ENCODE measurements at regions not wholly inside any gene's neighbourhood (a gene's known extent, or its start where the extent isn't known, plus 50 kb on each side); places are given as distances from the start of the nearest gene placed in this dataset.

DNA sequence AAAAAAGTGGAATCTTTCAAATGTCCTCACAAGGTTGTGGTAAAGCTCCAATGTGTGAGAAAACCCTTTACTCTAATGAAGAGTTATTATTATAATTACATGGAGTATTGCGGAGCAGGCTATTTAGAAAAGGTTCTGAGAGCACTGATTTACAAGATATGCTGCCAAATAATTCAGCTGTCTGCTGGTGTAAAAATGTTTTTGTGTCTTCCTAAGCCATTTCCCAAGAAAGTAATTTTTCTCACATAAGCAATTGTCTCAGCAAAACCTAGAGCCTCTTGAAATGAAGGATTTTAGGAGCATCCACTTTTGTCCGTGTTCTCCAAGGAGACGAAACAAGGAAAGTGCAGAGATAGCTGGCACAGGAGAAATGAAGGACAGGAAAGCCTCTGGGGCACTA lies 229.6 kb upstream of the STARD13 start:
- TF ChIP-seq, protein P1, sequence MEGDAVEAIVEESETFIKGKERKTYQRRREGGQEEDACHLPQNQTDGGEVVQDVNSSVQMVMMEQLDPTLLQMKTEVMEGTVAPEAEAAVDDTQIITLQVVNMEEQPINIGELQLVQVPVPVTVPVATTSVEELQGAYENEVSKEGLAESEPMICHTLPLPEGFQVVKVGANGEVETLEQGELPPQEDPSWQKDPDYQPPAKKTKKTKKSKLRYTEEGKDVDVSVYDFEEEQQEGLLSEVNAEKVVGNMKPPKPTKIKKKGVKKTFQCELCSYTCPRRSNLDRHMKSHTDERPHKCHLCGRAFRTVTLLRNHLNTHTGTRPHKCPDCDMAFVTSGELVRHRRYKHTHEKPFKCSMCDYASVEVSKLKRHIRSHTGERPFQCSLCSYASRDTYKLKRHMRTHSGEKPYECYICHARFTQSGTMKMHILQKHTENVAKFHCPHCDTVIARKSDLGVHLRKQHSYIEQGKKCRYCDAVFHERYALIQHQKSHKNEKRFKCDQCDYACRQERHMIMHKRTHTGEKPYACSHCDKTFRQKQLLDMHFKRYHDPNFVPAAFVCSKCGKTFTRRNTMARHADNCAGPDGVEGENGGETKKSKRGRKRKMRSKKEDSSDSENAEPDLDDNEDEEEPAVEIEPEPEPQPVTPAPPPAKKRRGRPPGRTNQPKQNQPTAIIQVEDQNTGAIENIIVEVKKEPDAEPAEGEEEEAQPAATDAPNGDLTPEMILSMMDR (IDR thresholded peaks at IDR 0.05), result no peak
- TF ChIP-seq EZH2 (IDR thresholded peaks at IDR 0.05; ENCODE audit: borderline replicate concordance, insufficient read depth, low read depth, low read length, poor library complexity, severe bottlenecking), result no peak

All from B cell (primary cell).